HG03521 (cell line): ENCODE measurements at regions not wholly inside any gene's neighbourhood (a gene's known extent, or its start where the extent isn't known, plus 50 kb on each side); places are given as distances from the start of the nearest gene placed in this dataset.

Experiments
- ATAC-seq: cut with Tn5 transposase; IDR thresholded peaks from one replicate; pipeline ENCODE4 v1.9.1; 2021; ENCODE audit warnings: mild to moderate bottlenecking, moderate library complexity; ENCODE audit not compliant: unreplicated experiment

DNA sequence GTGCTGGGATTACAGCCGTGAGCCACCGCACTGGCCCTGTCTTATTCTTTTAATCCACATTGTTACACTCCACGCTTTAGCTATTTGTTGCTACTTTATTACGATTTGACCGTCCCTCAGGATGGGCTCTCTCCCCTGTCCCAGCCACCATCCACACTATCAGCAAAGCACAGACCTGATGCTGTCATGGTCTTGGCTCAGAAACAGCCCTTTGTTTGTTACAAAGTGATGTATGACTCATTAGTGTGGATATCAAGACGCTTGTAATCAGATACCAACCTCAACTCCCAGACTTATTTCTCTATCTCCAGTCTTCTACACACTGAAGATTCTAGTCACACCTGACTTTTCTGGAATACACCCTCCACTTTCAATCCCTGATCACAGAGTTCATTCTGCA lies 84.6 kb upstream of the FREM2 start:
- ATAC-seq, result no peak

DNA sequence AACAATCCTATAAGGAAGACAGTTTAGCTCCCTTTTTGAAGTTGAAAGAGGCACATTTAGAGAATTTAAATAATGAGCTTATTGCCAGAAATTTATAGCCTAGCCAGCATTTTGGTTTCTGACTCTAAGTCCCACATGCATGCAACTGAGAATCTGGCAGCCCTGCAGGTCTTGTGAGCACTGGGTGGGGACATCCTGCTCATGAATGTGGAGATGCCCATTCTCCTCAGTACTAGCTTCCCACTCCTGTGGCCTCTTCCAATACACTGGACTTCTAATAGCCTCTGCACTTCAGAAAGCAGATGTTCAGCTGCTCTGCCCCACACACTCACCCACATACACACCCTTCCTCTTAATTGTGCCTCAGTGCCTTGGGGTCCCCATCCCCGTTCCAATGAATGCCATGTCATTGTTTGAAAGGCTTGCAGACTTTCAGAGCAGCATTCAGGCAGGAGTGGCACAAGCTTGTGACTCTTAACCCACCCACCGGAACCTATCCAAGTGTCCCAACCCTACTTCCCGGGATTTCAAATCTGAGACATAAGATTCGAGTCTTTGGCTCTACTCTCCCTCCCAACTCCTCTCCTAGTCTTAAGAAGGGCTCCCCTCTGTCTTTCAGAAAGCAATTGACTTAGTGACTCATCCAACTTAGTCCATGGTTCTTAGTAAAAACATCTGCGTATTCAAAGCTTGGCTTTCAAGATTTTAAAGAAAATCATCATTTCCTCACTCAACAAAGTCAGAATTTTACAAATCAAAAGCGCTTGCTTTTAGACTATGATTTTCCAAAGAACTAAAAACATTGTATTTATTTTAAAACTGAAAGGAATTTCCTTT lies 80.0 kb upstream of the FREM2 start:
- no peak for ATAC-seq

DNA sequence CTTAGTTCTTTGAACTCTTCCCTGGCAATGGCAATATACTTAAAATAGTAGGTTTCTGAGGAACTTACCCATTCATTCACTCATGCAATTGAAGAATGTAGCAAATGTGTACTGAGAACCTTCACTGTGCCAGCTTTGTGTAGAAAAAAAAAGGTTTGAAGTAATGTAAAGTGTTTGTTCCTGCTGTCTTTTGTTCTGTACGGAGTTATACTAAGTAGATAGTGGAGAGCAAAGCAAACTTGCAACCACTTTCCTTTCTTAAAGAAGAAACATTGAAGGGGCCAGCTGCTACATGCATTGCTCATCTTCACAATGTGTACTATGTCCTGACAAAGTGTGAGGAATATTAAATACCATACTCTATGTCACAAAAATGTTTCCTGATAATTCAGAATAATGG lies 68.9 kb upstream of the FREM2 start:
- no peak for ATAC-seq

DNA sequence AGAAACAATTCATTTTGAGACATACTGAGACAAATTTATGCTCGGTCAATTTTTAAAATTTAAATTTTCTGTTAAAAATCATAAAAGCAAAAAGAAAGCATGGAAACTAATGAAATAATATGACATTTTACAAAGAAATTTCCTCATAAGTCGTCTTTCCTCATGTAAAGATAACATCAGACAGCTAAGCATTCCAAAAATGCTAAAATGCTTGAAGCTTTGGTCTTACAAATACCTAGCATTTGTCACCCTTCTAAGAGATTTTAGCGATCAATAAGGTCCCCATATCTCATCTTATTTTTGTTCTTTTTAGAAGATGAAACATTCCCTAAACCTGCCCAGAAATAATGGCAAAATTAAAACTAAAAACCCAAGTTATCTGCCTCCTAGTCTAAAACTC lies 68.5 kb upstream of the FREM2 start:
- ATAC-seq, result no peak

DNA sequence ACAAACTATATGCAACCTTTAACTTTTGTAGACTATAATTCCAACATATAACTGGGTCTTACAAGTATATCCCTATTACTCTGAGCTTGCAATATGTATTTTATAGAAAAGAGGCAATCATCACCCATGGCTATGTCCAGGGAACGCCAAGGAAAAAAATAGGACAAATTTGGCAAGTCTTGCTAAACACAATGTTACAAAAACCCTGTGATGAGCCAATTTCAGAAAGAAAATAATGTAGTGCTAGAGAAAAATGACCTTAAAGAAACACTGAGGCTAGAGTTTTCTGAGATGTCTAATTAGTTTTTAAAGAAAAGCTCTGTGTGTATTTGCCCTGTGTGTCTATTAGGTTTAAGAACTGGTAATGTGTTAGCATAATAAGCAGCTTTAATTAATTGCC lies 68.0 kb upstream of the FREM2 start:
- no peak for ATAC-seq

DNA sequence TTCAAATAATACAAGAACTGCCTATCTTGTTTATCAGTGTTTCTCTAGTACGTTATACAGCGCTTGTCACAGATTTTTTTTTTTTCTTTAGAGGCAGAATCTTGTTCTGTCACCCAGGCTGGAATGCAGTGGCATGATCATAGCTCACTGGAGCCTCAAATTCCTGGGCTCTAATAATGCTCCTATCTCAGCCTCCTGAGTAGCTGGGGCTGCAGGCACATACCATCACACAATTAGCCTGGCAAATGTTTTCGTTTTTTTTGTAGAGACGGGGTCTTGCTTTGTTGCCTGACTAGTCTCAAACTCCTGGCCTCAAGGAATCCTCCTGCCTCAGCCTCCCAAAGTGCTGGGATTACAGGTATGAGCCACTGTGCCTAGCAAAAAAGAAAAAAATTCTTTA lies 66.0 kb upstream of the FREM2 start:
- ATAC-seq, result no peak

DNA sequence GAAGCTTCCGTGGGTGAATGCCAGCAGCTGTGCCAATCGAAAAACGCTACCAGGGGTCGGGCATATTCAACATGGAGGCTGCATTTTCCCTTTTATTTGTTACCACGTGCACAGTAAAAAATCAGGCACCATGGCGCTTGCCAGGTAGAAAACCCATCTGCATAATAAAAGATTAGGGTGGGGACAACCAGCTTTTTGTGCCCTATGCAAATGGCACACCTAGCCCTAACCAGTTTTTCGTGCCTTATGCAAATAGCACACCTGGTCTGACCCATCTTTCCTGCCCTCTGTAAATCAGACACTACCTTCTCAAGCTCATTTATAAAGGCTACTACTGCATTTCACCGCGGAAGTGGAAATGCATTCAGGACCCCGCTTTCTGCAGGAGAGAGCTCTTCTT lies 62.1 kb upstream of the FREM2 start:
- ATAC-seq, result no peak

DNA sequence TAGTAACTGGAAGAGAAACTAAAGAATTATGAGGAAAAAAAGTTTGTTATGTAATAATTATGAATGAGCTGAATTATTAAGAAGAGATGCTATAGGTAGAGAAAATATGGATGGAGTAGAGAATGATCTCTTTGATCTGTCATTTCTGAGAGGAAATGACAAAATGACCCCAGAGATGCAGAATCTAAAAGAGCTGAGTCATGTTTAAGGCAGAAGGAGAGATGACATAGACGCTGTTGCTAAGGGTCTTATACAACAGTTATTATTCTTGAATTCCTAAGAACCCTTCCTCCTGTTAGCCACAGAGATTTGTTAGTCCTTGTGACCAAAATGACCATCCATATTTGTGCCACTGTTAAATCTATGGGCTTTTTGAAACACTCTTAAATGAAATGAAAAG lies 58.3 kb upstream of the FREM2 start:
- ATAC-seq, result no peak

DNA sequence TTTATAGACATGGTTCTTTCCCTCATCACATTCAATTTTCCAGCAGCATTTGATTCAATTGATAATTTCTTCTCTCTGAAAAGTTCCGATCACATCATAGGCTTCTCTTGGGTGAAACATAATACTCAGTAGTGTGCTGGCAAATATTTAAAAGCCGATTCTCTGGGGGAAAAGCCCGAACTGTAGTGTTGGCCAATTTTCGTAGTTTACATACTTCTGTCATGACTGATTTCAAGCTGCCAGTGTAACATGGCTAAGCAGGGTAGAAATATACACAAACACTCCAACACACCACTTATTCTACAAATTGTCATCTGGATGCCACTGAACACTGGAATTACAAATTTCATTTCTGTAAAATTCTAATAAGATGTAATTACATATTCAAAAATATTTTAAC lies 56.1 kb upstream of the FREM2 start:
- ATAC-seq, result no peak

DNA sequence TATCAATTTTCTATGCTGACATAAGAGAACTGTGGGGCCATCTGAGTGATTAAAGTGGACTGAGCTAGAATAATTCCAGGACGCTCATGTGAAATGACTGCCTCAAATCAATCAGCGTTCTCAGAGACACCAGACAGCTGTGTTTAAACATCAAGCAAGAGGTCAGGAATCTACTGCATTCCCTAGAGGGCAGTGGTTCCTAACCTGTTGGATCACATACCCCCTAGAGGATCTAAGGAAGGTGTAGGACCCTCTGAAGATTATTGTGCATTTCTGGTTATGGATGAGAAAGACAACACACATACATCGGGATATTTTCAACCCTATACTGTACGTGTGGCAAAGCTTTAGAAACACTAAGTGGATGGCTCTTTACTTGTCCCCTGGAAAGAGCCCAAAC lies 51.8 kb upstream of the FREM2 start:
- no peak for ATAC-seq

DNA sequence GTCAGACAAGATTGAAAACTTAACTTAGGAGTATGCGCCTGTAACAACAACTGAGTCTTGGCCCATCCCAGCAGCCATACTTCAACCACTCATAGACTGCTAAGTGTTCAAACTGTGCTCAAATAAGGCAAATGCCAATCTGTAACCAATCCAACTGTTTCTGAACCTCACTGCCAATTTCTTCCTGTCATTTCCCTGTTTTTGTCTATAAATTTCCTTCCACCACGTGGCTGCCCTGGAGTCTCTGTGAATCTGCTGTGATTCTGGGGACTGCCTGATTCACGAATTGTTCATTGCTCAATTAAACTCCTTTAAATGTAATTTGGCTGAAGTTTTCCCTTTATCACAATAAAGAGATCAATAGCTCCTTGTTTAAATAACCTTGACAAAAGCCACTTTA lies 50.8 kb upstream of the FREM2 start:
- no peak for ATAC-seq

DNA sequence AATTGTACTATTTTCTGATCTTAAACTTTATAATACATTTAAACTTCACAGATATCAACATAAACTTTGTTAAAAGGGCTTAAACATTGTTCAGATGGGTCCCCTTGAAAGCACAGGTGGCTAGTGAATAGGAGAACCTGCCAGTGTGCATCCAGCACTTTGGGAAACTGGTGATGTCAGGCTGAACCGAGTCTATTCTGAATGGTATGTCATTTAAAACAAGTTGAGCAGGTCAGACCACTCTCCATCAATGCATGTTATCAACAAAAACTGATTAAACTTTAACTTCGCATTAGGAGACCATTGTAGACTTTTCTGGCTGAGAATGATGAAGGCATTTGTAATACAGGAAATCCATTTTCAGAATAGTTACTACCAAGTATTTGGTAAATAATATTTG lies 50.1 kb upstream of the FREM2 start:
- no peak for ATAC-seq
